ENCODE measurements at regions not wholly inside any gene's neighbourhood (a gene's known extent, or its start where the extent isn't known, plus 50 kb on each side); places are given as distances from the start of the nearest gene placed in this dataset.

- TF ChIP-seq CTCF (conservative IDR thresholded peaks at IDR 0.05; ENCODE audit: low read length) (no peak), EZH2phosphoT487 (IDR thresholded peaks at IDR 0.05; ENCODE audit: borderline replicate concordance) (no peak)
These were observed 60.5 kb upstream of the MME start for GRCh38 chr3:155019575-155019974.
